LNCAP (cell line): ENCODE measurements at regions not wholly inside any gene's neighbourhood (a gene's known extent, or its start where the extent isn't known, plus 50 kb on each side); places are given as distances from the start of the nearest gene placed in this dataset.

ENCODE experiments used
- TF ChIP-seq, protein P1 (sequence below): fragments of 450-650 bp; IDR thresholded peaks from 2 replicates; pipeline ENCODE4 v1.5.1; 2017; ENCODE audit warnings: mild to moderate bottlenecking

DNA sequence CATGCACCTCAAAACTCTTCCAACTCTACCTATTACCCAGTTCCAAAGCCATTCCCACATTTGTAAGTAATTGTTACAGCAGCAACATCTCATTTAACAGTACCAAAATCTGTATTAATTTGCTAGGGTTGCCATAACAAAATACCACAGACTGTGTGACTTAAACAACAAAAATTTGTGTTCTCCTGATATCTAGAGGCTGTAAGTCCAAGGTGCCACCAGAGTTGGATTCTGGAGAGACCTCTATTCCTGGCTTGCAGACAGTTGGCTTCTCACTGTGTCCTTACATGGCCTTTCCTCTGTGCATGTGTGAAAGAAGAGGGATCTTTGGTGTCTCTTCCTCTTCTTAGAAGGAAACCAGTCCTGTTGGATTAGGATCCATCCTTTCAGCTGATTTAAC lies 203.8 kb upstream of the PIK3R1 start:
- TF ChIP-seq, protein P1, sequence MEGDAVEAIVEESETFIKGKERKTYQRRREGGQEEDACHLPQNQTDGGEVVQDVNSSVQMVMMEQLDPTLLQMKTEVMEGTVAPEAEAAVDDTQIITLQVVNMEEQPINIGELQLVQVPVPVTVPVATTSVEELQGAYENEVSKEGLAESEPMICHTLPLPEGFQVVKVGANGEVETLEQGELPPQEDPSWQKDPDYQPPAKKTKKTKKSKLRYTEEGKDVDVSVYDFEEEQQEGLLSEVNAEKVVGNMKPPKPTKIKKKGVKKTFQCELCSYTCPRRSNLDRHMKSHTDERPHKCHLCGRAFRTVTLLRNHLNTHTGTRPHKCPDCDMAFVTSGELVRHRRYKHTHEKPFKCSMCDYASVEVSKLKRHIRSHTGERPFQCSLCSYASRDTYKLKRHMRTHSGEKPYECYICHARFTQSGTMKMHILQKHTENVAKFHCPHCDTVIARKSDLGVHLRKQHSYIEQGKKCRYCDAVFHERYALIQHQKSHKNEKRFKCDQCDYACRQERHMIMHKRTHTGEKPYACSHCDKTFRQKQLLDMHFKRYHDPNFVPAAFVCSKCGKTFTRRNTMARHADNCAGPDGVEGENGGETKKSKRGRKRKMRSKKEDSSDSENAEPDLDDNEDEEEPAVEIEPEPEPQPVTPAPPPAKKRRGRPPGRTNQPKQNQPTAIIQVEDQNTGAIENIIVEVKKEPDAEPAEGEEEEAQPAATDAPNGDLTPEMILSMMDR = no peak

DNA sequence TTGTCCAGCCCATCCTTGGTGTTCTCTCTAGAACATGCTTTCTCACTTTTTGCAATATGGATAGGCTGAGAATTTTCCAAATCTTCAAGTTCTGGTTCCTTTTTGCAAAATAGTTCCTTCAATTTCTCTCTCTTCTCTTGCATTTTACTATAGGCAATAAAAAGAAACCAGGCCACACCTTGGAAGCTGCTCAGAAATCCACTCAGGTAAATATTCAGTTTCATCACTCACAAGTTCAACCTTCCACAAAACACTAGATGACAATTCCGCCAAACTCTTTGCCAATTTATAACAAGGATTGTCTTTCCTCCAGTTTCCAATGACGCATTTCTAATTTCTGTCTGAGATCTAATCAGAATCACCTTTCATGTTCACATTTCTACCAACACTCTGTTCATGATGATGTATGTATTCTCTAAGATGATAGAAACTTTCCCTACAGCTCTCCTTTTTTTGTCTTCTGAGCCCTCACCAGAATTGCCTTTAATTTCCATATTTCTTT lies 204.2 kb upstream of the PIK3R1 start:
- TF ChIP-seq, protein P1 = no peak

- TF ChIP-seq, protein P1 = no peak
Measured at GRCh38 chr5:68010740-68011139, 204.8 kb upstream of the PIK3R1 start.

DNA sequence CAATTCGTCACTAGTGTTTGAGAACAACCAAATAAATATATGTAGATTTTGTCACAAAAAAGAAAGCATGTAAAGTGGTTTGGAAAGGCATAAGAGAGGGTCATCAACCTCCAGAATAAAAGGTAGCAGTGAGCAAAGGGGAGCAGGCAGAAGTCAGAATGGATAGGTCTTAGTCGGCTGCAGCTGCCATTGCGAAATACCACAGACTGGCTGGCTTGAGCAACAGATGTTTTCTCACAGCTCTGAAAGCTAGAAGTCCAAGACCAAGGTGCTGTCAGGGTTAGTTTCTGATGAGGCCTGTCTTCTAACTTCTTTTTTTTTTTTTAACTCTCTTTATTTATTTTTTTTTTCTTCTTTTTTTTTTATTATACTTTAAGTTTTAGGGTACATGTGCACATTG lies 208.1 kb upstream of the PIK3R1 start:
- TF ChIP-seq, protein P1 = no peak

GRCh38 chr5:68002836-68003235 lies 212.7 kb upstream of the PIK3R1 start:
- TF ChIP-seq, protein P1 = no peak

- TF ChIP-seq, protein P1 = no peak
Measured at GRCh38 chr5:68000805-68001204, 214.8 kb upstream of the PIK3R1 start.

DNA sequence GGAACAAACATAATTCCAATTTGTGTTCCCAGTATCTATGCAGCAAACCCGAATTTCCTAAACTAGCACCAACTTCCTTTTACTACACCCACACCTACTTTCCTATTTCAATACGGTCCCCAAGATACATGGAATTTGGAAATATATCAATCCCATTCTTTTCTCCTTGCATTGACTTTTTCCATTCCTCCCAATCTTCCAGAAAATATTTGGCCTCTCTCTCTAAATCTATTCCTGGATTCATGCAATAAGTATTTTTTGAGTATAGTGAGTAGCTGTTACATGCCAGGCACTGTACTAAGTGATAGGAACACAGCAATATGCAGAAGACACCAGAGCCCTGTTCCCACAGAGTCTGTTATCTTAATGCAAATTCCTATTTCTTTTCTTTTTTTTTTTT lies 216.2 kb upstream of the PIK3R1 start:
- TF ChIP-seq, protein P1 = no peak

DNA sequence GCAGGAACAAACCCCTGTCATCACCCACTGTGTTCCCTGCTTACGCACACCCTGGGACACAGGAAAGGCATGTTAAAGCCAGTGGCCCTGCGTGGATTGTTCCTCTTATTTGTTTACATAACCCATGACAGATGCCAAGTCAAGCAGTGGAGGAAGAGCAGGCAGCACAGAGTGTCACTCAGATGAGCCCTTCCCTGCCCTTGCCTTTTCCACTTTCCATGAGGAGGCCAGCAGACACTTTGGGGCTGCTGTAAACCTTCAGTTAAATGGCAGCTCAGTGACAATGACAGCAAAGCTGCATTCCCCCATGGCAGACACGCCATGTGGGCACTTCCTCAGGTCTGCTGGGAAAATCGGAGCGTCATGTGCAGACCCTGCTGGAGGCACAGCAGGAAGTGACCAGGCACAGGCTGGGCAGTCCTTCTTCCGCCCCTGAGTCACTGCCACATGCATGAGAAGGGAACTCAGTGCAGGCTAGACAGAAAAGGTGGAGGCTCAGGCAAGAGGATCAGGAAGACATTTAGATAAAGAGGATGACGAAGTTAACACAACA lies 216.8 kb upstream of the PIK3R1 start:
- TF ChIP-seq, protein P1 = no peak
